ENCODE measurements at regions not wholly inside any gene's neighbourhood (a gene's known extent, or its start where the extent isn't known, plus 50 kb on each side); places are given as distances from the start of the nearest gene placed in this dataset.

DNA sequence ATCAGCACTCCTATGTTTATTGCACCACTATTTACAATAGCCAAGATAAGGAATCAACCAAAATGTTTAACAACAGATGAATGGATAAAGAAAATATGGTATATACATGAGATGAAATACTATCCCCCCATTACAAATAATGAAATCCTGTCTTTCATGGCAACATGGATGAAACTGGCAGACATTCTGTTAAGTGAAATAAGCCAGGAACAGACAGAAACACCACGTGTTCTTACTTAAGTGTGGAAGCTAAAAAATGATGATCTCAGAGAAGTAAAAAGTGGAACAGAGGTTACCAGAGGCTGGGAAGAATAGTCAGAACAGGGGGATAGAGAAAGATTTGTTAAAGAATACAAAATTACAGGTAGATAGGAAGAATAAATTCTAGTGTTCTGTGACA is 113.7 kb upstream of the MDM1 start:
- H3K4me1 ChIP-seq (ENCODE audit: control insufficient read depth, insufficient read depth, low read length, poor library complexity, severe bottlenecking), result peaks cover 12% of the 10 kb centered on the region
- ATAC-seq (ENCODE audit: low read depth in 2 of 2), result no peak

DNA sequence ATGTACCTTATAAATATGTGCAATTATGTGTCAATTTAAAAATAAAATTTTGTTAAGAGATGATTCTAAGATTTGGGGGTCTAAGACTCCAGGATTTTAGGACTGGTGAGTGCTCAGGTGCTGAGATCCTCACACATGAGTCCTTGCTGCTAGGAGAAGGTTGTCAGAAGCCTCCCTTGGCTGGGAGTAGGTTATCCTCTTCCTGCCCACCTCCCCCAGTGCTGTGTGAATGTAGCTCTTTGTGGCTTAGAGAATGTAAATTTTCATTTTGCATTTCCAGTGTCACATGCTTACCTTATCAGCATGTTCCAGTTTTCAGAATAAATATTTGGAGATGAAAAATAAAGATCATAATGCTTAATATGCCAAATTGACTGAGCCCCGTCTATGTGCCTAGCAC is 114.2 kb upstream of the MDM1 start:
- H3K4me1 Mint-ChIP-seq, result peaks cover 5 to 44% (median 31%) of the 10 kb centered on the region in 4 donors
- Histone ChIP-seq H3K27me3 (ENCODE audit: control insufficient read depth, insufficient read depth, low read length) (no peaks in the 10 kb centered on the region), H3K27ac (ENCODE audit: insufficient read depth, low read length, poor library complexity, severe bottlenecking) (no peak overlapping the region), H3K36me3 (ENCODE audit: control insufficient read depth, insufficient read depth, low read length) (no peaks in the 10 kb centered on the region), H3K9me3 (ENCODE audit: control insufficient read depth in 2 of 2, low read length in 2 of 2) (no peaks in the 10 kb centered on the region), H3K4me3 (ENCODE audit: low read depth, low read length) (no peak overlapping the region), H3K4me1 (ENCODE audit: control insufficient read depth, insufficient read depth, low read length, poor library complexity, severe bottlenecking) (peaks cover 12% of the 10 kb centered on the region)
- no peaks in the 10 kb centered on the region for H3K36me3 Mint-ChIP-seq
- no peak overlapping the region for H3K4me3 Mint-ChIP-seq
- peaks cover 0 to 6% (median 0%) of the 10 kb centered on the region in 7 donors for H3K9me3 Mint-ChIP-seq
- no peak for ATAC-seq (ENCODE audit: low read depth in 2 of 2)
- H3K27ac Mint-ChIP-seq, result no peak overlapping the region
- DNase-seq, result no peak
- no peaks in the 10 kb centered on the region for H3K27me3 Mint-ChIP-seq

More for the DNA sequence above, 113.7 kb upstream of the MDM1 start:
- Mint-ChIP-seq H3K9me3 (peaks cover 0 to 6% (median 0%) of the 10 kb centered on the region in 7 donors), H3K4me1 (peaks cover 9 to 44% (median 27%) of the 10 kb centered on the region in 4 donors), H3K4me3 (no peak overlapping the region), H3K27me3 (no peaks in the 10 kb centered on the region), H3K27ac (no peak overlapping the region), H3K36me3 (no peaks in the 10 kb centered on the region)
- no peak overlapping the region for H3K4me3 ChIP-seq (ENCODE audit: low read depth, low read length)
- H3K9me3 ChIP-seq (ENCODE audit: control insufficient read depth in 2 of 2, low read length in 2 of 2), result no peaks in the 10 kb centered on the region
- no peak for DNase-seq
- H3K27ac ChIP-seq (ENCODE audit: insufficient read depth, low read length, poor library complexity, severe bottlenecking), result no peak overlapping the region
- no peaks in the 10 kb centered on the region for H3K27me3 ChIP-seq (ENCODE audit: control insufficient read depth, insufficient read depth, low read length)
- H3K36me3 ChIP-seq (ENCODE audit: control insufficient read depth, insufficient read depth, low read length), result no peaks in the 10 kb centered on the region

DNA sequence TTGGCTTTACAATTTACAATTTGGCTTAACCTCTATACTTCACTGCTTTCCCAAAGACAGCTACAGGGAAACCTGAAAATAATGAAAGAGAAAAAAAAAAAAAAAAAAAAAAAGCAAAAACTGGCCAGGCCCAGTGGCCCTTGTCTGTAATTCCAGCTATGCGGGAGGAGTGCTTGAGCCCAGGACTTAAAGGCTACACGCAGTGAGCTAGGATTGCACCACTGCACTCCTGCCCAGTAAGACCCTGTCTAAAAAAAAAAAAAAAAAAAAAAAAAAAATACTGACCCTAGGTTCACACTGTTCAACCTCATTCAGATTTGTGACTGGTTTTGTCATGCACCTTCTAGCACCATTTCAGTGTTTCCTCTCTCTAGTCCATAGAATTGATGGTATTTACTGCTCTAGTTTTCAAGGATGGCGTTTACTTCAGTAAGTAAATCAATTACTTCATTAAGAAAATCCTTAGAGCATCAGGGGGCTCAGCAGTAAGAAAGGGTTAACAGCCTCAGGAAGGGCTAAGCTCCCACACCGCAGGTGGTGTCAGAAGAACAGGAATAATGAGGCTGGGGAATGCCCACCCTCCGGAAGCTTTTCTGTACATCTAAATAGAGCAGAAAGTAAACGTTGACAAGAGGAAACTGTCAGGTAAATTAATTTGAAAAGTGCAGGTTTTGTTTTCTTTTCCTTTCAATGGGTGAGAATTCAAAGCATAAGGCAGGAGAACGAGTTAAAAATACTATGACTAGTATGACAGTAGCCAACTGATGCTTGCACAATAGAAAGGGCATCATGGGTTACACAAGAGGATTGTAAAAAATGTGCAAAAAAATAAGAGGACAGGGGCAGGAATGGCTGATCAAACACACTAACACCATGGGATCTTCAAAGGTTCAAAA is 115.0 kb upstream of the MDM1 start:
- Mint-ChIP-seq H3K27me3 (no peaks in the 10 kb centered on the region), H3K4me1 (peaks cover 4 to 46% (median 37%) of the 10 kb centered on the region in 4 donors), H3K4me3 (peak overlapping the region in 1 of 4 donors; percentile 10), H3K36me3 (no peaks in the 10 kb centered on the region), H3K27ac (no peak overlapping the region), H3K9me3 (peaks cover 0 to 6% (median 0%) of the 10 kb centered on the region in 7 donors)
- ATAC-seq (ENCODE audit: low read depth in 2 of 2) (no peak), DNase-seq (no peak)
- Histone ChIP-seq H3K4me1 (ENCODE audit: control insufficient read depth, insufficient read depth, low read length, poor library complexity, severe bottlenecking) (peaks cover 18% of the 10 kb centered on the region), H3K36me3 (ENCODE audit: control insufficient read depth, insufficient read depth, low read length) (no peaks in the 10 kb centered on the region), H3K9me3 (ENCODE audit: control insufficient read depth in 2 of 2, low read length in 2 of 2) (no peaks in the 10 kb centered on the region), H3K4me3 (ENCODE audit: low read depth, low read length) (no peak overlapping the region), H3K27me3 (ENCODE audit: control insufficient read depth, insufficient read depth, low read length) (no peaks in the 10 kb centered on the region), H3K27ac (ENCODE audit: insufficient read depth, low read length, poor library complexity, severe bottlenecking) (no peak overlapping the region)

DNA sequence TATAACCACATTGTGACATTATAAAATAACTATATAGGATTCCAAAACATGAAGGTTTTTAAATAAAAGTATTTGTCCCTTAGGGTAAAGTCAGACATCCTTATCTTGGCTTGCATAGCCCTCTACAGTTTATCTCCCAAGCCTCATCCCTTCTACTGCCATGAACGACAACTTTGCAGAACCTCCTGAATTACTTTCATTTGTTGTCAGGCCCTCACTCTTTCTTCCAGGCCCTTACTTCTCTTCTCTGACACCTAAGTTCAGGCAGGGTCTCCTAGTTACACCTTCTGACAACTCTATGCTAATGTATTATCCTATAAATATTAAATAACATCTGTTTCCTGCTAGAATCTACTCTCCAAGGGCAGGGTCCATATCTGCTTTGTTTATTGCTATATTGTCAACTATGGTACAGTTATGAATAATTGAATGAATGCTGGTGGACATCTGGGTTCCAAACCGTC is 115.7 kb upstream of the MDM1 start:
- Mint-ChIP-seq H3K27ac (no peak overlapping the region), H3K9me3 (peaks cover 0 to 6% (median 0%) of the 10 kb centered on the region in 7 donors), H3K4me3 (no peak overlapping the region), H3K27me3 (no peaks in the 10 kb centered on the region), H3K4me1 (peaks cover 9 to 51% (median 42%) of the 10 kb centered on the region in 4 donors), H3K36me3 (no peaks in the 10 kb centered on the region)
- Histone ChIP-seq H3K27ac (ENCODE audit: insufficient read depth, low read length, poor library complexity, severe bottlenecking) (no peak overlapping the region), H3K4me1 (ENCODE audit: control insufficient read depth, insufficient read depth, low read length, poor library complexity, severe bottlenecking) (peaks cover 23% of the 10 kb centered on the region), H3K27me3 (ENCODE audit: control insufficient read depth, insufficient read depth, low read length) (no peaks in the 10 kb centered on the region), H3K4me3 (ENCODE audit: low read depth, low read length) (no peak overlapping the region), H3K9me3 (ENCODE audit: control insufficient read depth in 2 of 2, low read length in 2 of 2) (no peaks in the 10 kb centered on the region), H3K36me3 (ENCODE audit: control insufficient read depth, insufficient read depth, low read length) (no peaks in the 10 kb centered on the region)
- no peak for ATAC-seq (ENCODE audit: low read depth in 2 of 2)
- DNase-seq, result no peak

DNA sequence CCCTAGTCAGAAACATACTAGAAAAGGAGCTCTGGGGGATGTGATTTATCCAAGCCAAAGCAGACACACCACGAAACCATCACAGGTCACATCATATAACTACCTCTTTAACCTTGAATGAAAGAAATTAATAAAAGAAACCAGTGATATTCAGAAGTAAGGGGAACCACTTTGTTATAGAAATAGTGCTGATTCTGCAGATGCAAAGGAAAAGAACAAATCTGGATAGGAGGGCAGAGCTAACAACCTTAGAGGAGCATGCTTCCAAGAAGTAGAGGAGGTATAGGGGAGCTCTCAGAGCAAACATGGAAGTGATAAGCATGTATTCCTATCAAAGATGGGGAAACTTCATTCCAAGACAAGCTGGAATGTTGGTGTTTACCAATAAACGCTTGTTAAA is 117.0 kb upstream of the MDM1 start:
- Mint-ChIP-seq H3K4me1 (peaks cover 15 to 65% (median 55%) of the 10 kb centered on the region in 4 donors), H3K27ac (peak overlapping the region in 2 of 3 donors; percentile 23 to 57), H3K4me3 (peak overlapping the region in 1 of 4 donors; percentile 9), H3K36me3 (no peaks in the 10 kb centered on the region), H3K9me3 (no peaks in the 10 kb centered on the region), H3K27me3 (no peaks in the 10 kb centered on the region)
- ATAC-seq (ENCODE audit: low read depth in 2 of 2), result no peak
- DNase-seq, result no peak
- H3K27ac ChIP-seq (ENCODE audit: insufficient read depth, low read length, poor library complexity, severe bottlenecking), result no peak overlapping the region
- H3K27me3 ChIP-seq (ENCODE audit: control insufficient read depth, insufficient read depth, low read length), result no peaks in the 10 kb centered on the region
- no peaks in the 10 kb centered on the region for H3K36me3 ChIP-seq (ENCODE audit: control insufficient read depth, insufficient read depth, low read length)
- H3K4me3 ChIP-seq (ENCODE audit: low read depth, low read length), result no peak overlapping the region
- peaks cover 29% of the 10 kb centered on the region for H3K4me1 ChIP-seq (ENCODE audit: control insufficient read depth, insufficient read depth, low read length, poor library complexity, severe bottlenecking)
- H3K9me3 ChIP-seq (ENCODE audit: control insufficient read depth in 2 of 2, low read length in 2 of 2), result no peaks in the 10 kb centered on the region

DNA sequence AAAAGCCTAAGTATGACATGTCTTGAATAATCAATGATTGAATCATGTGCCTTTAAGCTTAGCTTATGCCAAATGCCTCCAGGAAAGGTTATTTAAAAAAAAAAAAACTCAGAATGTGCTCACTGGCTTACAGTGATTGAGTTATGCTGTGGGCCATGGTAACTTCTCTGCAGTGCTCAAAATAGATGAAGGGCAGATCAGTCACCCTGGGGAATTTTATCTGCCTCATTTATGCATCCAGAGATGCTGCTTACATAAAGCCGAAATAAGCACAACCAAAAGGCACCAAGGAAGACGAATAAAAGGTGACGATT is 118.7 kb upstream of the MDM1 start:
- H3K27ac ChIP-seq (ENCODE audit: insufficient read depth, low read length, poor library complexity, severe bottlenecking), result peak overlapping the region; percentile 68
- H3K36me3 ChIP-seq (ENCODE audit: control insufficient read depth, insufficient read depth, low read length), result no peaks in the 10 kb centered on the region
- peak overlapping the region; percentile 54 for H3K4me3 ChIP-seq (ENCODE audit: low read depth, low read length)
- ATAC-seq (ENCODE audit: low read depth in 2 of 2) (peak; percentile 40 to 43), DNase-seq (no peak)
- H3K9me3 Mint-ChIP-seq, result no peaks in the 10 kb centered on the region
- peak overlapping the region; percentile 67 to 91 (median 87) for H3K27ac Mint-ChIP-seq
- peaks cover 31 to 82% (median 67%) of the 10 kb centered on the region in 4 donors for H3K4me1 Mint-ChIP-seq
- H3K27me3 ChIP-seq (ENCODE audit: control insufficient read depth, insufficient read depth, low read length), result no peaks in the 10 kb centered on the region
- peak overlapping the region; percentile 16 to 82 (median 58) for H3K4me3 Mint-ChIP-seq
- peaks cover 46% of the 10 kb centered on the region for H3K4me1 ChIP-seq (ENCODE audit: control insufficient read depth, insufficient read depth, low read length, poor library complexity, severe bottlenecking)
- H3K36me3 Mint-ChIP-seq, result no peaks in the 10 kb centered on the region
- no peaks in the 10 kb centered on the region for H3K9me3 ChIP-seq (ENCODE audit: control insufficient read depth in 2 of 2, low read length in 2 of 2)
- no peaks in the 10 kb centered on the region for H3K27me3 Mint-ChIP-seq

DNA sequence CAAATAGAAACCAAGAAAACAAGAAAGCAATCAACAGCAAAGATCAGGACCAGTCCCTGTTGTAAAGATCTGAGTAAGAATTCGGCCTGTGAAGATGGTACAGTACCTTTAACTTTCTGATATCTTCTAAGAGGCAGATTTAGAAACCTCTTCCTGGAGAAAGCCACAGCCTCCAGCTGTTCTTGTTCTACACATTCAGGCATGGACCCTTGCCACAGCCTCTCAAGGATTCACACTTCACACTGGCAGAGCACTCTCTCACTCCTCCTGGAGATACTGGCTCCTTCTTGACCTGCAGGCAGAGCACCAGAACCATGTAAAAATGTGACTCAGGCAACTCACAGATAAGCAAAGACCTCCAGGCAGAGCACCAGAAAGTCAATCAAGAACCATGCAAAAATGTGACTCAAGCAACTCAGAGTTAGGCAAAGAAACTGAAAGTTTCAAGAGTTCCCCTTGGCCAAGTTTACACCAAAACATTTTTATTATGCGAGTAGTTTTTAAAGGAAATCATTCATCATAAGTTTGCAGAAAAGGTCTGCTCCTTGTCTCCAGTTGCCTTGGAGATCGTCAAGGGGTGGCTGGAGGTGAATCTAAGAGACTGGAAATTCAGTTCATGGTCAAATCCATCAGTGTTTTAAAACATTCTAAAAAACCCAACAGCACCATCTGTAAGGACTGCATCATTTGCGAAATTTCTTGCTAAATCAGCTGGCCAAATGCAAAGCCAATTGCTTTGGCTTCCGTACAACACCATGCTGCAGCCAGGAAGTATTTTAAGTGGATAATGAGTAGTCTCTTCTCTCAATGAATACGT is 119.3 kb upstream of the MDM1 start:
- peak overlapping the region; percentile 16 to 82 (median 58) for H3K4me3 Mint-ChIP-seq
- no peaks in the 10 kb centered on the region for H3K9me3 Mint-ChIP-seq
- peak in 2 of 3 donors; percentile 14 to 78 for DNase-seq
- H3K27me3 ChIP-seq (ENCODE audit: control insufficient read depth, insufficient read depth, low read length), result no peaks in the 10 kb centered on the region
- peak overlapping the region; percentile 68 for H3K27ac ChIP-seq (ENCODE audit: insufficient read depth, low read length, poor library complexity, severe bottlenecking)
- peaks cover 37 to 87% (median 71%) of the 10 kb centered on the region in 4 donors for H3K4me1 Mint-ChIP-seq
- no peaks in the 10 kb centered on the region for H3K9me3 ChIP-seq (ENCODE audit: control insufficient read depth in 2 of 2, low read length in 2 of 2)
- H3K27ac Mint-ChIP-seq, result peak overlapping the region; percentile 67 to 91 (median 87)
- H3K36me3 ChIP-seq (ENCODE audit: control insufficient read depth, insufficient read depth, low read length), result no peaks in the 10 kb centered on the region
- peak overlapping the region; percentile 54 for H3K4me3 ChIP-seq (ENCODE audit: low read depth, low read length)
- peaks cover 51% of the 10 kb centered on the region for H3K4me1 ChIP-seq (ENCODE audit: control insufficient read depth, insufficient read depth, low read length, poor library complexity, severe bottlenecking)
- no peaks in the 10 kb centered on the region for H3K27me3 Mint-ChIP-seq
- no peaks in the 10 kb centered on the region for H3K36me3 Mint-ChIP-seq
- peak; percentile 63 to 68 for ATAC-seq (ENCODE audit: low read depth in 2 of 2)

Measured in CD4-positive, CD25-positive, alpha-beta regulatory T cell (primary cell).